K562 (cell line): ENCODE measurements at regions not wholly inside any gene's neighbourhood (a gene's known extent, or its start where the extent isn't known, plus 50 kb on each side); places are given as distances from the start of the nearest gene placed in this dataset.

Experiments used
- ARNT ChIP-seq, 2 experiments: fragments of 450-650 bp; IDR thresholded peaks; 2 replicates each; pipeline ENCODE4 v1.6.1; 2016; ENCODE audit warnings: mild to moderate bottlenecking in 1 of 2
- CCAR2 ChIP-seq: fragments of 200-400 bp; formaldehyde crosslinking; IDR thresholded peaks from 2 replicates; pipeline ENCODE4 v1.6.1; 2017; ENCODE audit warnings: mild to moderate bottlenecking, low read depth, low read length
- EP400 ChIP-seq: fragments of 450-650 bp; IDR thresholded peaks from 2 replicates; pipeline ENCODE4 v1.6.1; 2017; ENCODE audit warnings: antibody characterized with exemption, mild to moderate bottlenecking, moderate library complexity
- ETV5 ChIP-seq: sonication (generic); formaldehyde crosslinking; IDR thresholded peaks from 2 replicates; pipeline ENCODE4 v1.4.0; 2020; ENCODE audit warnings: low read depth, mild to moderate bottlenecking, missing genetic modification reagents
- NRF1 ChIP-seq, 2 experiments: fragments of 450-650 bp; IDR thresholded peaks in 1 of 2; conservative IDR thresholded peaks in 1 of 2; 2 replicates each; pipeline ENCODE4 v1.6.1; 2014; ENCODE audit warnings: mild to moderate bottlenecking in 2 of 2
- POLR2A ChIP-seq: fragments of 450-650 bp; conservative IDR thresholded peaks from 2 replicates; pipeline ENCODE4 v1.6.1; 2016
- SMAD1 ChIP-seq: fragments of 150-350 bp; IDR thresholded peaks from 2 replicates; pipeline ENCODE4 v1.6.1; 2014; ENCODE audit warnings: low read length, low read depth; ENCODE audit not compliant: partially characterized antibody
- ZBTB9 ChIP-seq: fragments of 450-650 bp; formaldehyde crosslinking; IDR thresholded peaks from 2 replicates; pipeline ENCODE4 v1.4.0; 2020; ENCODE audit warnings: mild to moderate bottlenecking, moderate library complexity
- ZNF143 ChIP-seq: sonication (generic); formaldehyde crosslinking; IDR thresholded peaks from 2 replicates; pipeline ENCODE4 v1.9.0; 2022; ENCODE audit warnings: mild to moderate bottlenecking, missing genetic modification reagents
- ZNF436 ChIP-seq: fragments of 250-450, 450-650 bp; sonication (Bioruptor Pico); formaldehyde crosslinking; IDR thresholded peaks from 2 replicates; pipeline ENCODE4 v1.7.0; 2020; ENCODE audit warnings: mild to moderate bottlenecking
- ZNF561 ChIP-seq: fragments of 450-650 bp; formaldehyde crosslinking; conservative IDR thresholded peaks from 2 replicates; pipeline ENCODE4 v1.4.0; 2020; ENCODE audit warnings: mild to moderate bottlenecking, moderate library complexity
- ZNF589 ChIP-seq: fragments of 200-800 bp; sonication (Bioruptor generic); IDR thresholded peaks from 2 replicates; pipeline ENCODE4 v1.6.1; 2016; ENCODE audit warnings: low read depth, missing genetic modification characterization, missing compliant biosample characterization
- TF ChIP-seq, protein P1 (sequence below): fragments of 450-650 bp; IDR thresholded peaks from 2 replicates; pipeline ENCODE4 v1.6.1; 2016; ENCODE audit warnings: low read depth

GRCh38 chr7:140230861-140231770 is 54.3 kb upstream of the KDM7A start (continued):
- TF ChIP-seq, protein P1, sequence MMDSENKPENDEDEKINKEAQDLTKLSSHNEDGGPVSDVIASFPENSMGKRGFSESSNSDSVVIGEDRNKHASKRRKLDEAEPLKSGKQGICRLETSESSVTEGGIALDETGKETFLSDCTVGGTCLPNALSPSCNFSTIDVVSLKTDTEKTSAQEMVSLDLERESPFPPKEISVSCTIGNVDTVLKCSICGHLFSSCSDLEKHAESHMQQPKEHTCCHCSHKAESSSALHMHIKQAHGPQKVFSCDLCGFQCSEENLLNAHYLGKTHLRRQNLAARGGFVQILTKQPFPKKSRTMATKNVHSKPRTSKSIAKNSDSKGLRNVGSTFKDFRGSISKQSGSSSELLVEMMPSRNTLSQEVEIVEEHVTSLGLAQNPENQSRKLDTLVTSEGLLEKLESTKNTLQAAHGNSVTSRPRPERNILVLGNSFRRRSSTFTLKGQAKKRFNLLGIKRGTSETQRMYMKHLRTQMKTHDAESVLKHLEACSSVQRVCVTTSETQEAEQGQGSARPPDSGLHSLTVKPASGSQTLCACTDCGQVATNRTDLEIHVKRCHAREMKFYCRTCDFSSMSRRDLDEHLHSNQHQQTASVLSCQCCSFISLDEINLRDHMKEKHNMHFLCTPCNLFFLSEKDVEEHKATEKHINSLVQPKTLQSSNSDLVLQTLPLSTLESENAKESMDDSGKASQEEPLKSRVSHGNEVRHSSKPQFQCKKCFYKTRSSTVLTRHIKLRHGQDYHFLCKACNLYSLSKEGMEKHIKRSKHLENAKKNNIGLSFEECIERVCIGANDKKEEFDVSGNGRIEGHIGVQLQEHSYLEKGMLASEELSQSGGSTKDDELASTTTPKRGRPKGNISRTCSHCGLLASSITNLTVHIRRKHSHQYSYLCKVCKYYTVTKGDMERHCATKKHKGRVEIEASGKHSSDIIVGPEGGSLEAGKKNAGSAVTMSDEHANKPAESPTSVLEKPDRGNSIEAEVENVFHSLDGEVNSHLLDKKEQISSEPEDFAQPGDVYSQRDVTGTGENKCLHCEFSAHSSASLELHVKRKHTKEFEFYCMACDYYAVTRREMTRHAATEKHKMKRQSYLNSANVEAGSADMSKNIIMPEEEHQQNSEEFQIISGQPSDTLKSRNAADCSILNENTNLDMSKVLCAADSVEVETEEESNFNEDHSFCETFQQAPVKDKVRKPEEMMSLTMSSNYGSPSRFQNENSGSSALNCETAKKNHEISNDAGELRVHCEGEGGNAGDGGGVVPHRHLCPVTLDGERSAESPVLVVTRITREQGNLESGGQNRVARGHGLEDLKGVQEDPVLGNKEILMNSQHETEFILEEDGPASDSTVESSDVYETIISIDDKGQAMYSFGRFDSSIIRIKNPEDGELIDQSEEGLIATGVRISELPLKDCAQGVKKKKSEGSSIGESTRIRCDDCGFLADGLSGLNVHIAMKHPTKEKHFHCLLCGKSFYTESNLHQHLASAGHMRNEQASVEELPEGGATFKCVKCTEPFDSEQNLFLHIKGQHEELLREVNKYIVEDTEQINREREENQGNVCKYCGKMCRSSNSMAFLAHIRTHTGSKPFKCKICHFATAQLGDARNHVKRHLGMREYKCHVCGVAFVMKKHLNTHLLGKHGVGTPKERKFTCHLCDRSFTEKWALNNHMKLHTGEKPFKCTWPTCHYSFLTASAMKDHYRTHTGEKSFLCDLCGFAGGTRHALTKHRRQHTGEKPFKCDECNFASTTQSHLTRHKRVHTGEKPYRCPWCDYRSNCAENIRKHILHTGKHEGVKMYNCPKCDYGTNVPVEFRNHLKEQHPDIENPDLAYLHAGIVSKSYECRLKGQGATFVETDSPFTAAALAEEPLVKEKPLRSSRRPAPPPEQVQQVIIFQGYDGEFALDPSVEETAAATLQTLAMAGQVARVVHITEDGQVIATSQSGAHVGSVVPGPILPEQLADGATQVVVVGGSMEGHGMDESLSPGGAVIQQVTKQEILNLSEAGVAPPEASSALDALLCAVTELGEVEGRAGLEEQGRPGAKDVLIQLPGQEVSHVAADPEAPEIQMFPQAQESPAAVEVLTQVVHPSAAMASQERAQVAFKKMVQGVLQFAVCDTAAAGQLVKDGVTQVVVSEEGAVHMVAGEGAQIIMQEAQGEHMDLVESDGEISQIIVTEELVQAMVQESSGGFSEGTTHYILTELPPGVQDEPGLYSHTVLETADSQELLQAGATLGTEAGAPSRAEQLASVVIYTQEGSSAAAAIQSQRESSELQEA = no peak
- TF ChIP-seq SMAD1 (no peak), ZNF143 (CRISPR knock-in tag) (no peak), NRF1 (conservative IDR thresholded peaks at IDR 0.05 in 1 of 2, IDR thresholded peaks at IDR 0.05 in 1 of 2) (peak; percentile 66 to 70), ZBTB9 (no peak), CCAR2 (no peak), ZNF436 (CRISPR knock-in tag) (no peak), ZNF589 (CRISPR knock-in tag) (no peak), EP400 (no peak), POLR2A (no peak), ETV5 (CRISPR knock-in tag) (no peak), ARNT (IDR thresholded peaks at IDR 0.05) (no peak), ZNF561 (CRISPR knock-in tag) (no peak)
